ENCODE measurements at regions not wholly inside any gene's neighbourhood (a gene's known extent, or its start where the extent isn't known, plus 50 kb on each side); places are given as distances from the start of the nearest gene placed in this dataset.
"Not testable (repeated sequence)": the region's sequence is repeated elsewhere in the genome, so short reads cannot be mapped to it uniquely, and the experiment has no call there.

GRCh38 chr9:11196840-11197365, 584.1 kb upstream of the PTPRD start:
- TF ChIP-seq, protein P1, sequence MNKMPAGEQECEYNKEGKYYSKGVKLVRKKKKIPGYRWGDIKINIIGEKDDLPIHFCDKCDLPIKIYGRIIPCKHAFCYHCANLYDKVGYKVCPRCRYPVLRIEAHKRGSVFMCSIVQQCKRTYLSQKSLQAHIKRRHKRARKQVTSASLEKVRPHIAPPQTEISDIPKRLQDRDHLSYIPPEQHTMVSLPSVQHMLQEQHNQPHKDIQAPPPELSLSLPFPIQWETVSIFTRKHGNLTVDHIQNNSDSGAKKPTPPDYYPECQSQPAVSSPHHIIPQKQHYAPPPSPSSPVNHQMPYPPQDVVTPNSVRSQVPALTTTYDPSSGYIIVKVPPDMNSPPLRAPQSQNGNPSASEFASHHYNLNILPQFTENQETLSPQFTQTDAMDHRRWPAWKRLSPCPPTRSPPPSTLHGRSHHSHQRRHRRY (tag by site-specific recombination; IDR thresholded peaks at IDR 0.05), result not testable (repeated sequence)
- TF ChIP-seq, protein P2, sequence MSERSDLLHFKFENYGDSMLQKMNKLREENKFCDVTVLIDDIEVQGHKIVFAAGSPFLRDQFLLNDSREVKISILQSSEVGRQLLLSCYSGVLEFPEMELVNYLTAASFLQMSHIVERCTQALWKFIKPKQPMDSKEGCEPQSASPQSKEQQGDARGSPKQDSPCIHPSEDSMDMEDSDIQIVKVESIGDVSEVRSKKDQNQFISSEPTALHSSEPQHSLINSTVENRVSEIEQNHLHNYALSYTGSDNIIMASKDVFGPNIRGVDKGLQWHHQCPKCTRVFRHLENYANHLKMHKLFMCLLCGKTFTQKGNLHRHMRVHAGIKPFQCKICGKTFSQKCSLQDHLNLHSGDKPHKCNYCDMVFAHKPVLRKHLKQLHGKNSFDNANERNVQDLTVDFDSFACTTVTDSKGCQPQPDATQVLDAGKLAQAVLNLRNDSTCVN (tag by site-specific recombination; optimal IDR thresholded peaks at IDR 0.05), result not testable (repeated sequence)
- not testable (repeated sequence) for TF ChIP-seq ZNF274 (IDR thresholded peaks at IDR 0.05; ENCODE audit: low read length); ZNF274 (tag by site-specific recombination; IDR thresholded peaks at IDR 0.05; ENCODE audit: borderline replicate concordance); ZNF626 (tag by site-specific recombination; IDR thresholded peaks at IDR 0.05); CTCF (tag by site-specific recombination; IDR thresholded peaks at IDR 0.05)
- TF ChIP-seq, protein P3, sequence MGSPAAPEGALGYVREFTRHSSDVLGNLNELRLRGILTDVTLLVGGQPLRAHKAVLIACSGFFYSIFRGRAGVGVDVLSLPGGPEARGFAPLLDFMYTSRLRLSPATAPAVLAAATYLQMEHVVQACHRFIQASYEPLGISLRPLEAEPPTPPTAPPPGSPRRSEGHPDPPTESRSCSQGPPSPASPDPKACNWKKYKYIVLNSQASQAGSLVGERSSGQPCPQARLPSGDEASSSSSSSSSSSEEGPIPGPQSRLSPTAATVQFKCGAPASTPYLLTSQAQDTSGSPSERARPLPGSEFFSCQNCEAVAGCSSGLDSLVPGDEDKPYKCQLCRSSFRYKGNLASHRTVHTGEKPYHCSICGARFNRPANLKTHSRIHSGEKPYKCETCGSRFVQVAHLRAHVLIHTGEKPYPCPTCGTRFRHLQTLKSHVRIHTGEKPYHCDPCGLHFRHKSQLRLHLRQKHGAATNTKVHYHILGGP (tag by site-specific recombination; IDR thresholded peaks at IDR 0.05), result not testable (repeated sequence)

Data from HEK293 (cell line).